PC-3 (cell line): ENCODE measurements at regions not wholly inside any gene's neighbourhood (a gene's known extent, or its start where the extent isn't known, plus 50 kb on each side); places are given as distances from the start of the nearest gene placed in this dataset.

Experiments
- ATAC-seq: fragments of 200-7000 bp; cut with Tn5 transposase; 2 replicates; pipeline ENCODE4 v1.9.1; 2020; ENCODE audit warnings: mild to moderate bottlenecking, moderate library complexity
- BruUV-seq: library from RNA; stranded (reverse); fragments of 400-500 nt; replicated peaks from 2 replicates; lab custom pipeline; 2021; lab: Mats Ljungman, UMichigan
- CTCF ChIA-PET: fragments of 300-600 bp; sonication (Branson Sonifier 250); formaldehyde crosslinking; loops from one replicate; lab custom pipeline; 2022; ENCODE audit warnings: antibody characterized with exemption; lab: Charles Lee
- POLR2A ChIA-PET: fragments of 300-600 bp; sonication (Branson Sonifier 250); formaldehyde crosslinking; loops from one replicate; lab custom pipeline; 2022; ENCODE audit warnings: antibody characterized with exemption; ENCODE audit not compliant: unreplicated experiment; lab: Charles Lee
- DNase-seq: peaks from one replicate; pipeline ENCODE4 v3.0.0-alpha.2; 2015
- H2AFZ ChIP-seq: fragments of 300-600 bp; sonication (generic); 2 replicates; pipeline ENCODE4 v1.6.0; 2016; ENCODE audit warnings: antibody characterized with exemption, low read length
- H3F3A ChIP-seq: fragments of 300-600 bp; sonication (generic); one replicate; pipeline ENCODE4 v1.6.0; 2017; ENCODE audit warnings: antibody characterized with exemption, low read length, control low read depth, mild to moderate bottlenecking; ENCODE audit not compliant: unreplicated experiment
- H3K27ac ChIP-seq: fragments of 300-600 bp; sonication (generic); 2 replicates; pipeline ENCODE4 v1.5.1; 2016; ENCODE audit warnings: mild to moderate bottlenecking, low read length
- H3K27me3 ChIP-seq: fragments of 300-600 bp; sonication (generic); 2 replicates; pipeline ENCODE4 v1.6.1; 2016; ENCODE audit warnings: low read length, mixed read lengths
- H3K36me3 ChIP-seq: fragments of 300-600 bp; sonication (generic); 2 replicates; pipeline ENCODE4 v1.6.1; 2016; ENCODE audit warnings: low read depth, mixed run types, low read length, mixed read lengths
- H3K4me1 ChIP-seq: fragments of 300-600 bp; sonication (generic); 2 replicates; pipeline ENCODE4 v1.5.1; 2016; ENCODE audit warnings: low read length; ENCODE audit not compliant: insufficient read depth
- H3K4me2 ChIP-seq: fragments of 300-600 bp; sonication (generic); 2 replicates; pipeline ENCODE4 v1.6.0; 2016; ENCODE audit warnings: low read length
- H3K4me3 ChIP-seq: fragments of 300-600 bp; sonication (generic); 2 replicates; pipeline ENCODE4 v1.5.1; 2016; ENCODE audit warnings: mild to moderate bottlenecking, low read length, mixed read lengths
- H3K79me2 ChIP-seq: fragments of 300-600 bp; sonication (generic); 2 replicates; pipeline ENCODE4 v1.6.1; 2017; ENCODE audit warnings: low read length, mixed read lengths
- H3K9ac ChIP-seq: fragments of 300-600 bp; sonication (generic); 2 replicates; pipeline ENCODE4 v1.6.0; 2016; ENCODE audit warnings: mild to moderate bottlenecking, low read length
- H3K9me2 ChIP-seq: fragments of 300-600 bp; sonication (generic); replicated peaks from 2 replicates; pipeline ENCODE4 v1.6.1; 2016; ENCODE audit warnings: mixed run types, low read length, mixed read lengths
- H3K9me3 ChIP-seq: fragments of 300-600 bp; sonication (generic); 2 replicates; pipeline ENCODE4 v1.6.1; 2016; ENCODE audit warnings: low read length, mixed read lengths
- H4K20me1 ChIP-seq: fragments of 300-600 bp; sonication (generic); 2 replicates; pipeline ENCODE4 v1.6.1; 2016; ENCODE audit warnings: low read length, mixed read lengths
- EZH2 ChIP-seq: fragments of 300-600 bp; sonication (generic); IDR thresholded peaks from one replicate; pipeline ENCODE4 v1.6.1; 2017; ENCODE audit warnings: antibody characterized with exemption, mild to moderate bottlenecking, low read length; ENCODE audit not compliant: unreplicated experiment
- EZH2phosphoT487 ChIP-seq: fragments of 300-600 bp; sonication (generic); IDR thresholded peaks from 2 replicates; pipeline ENCODE4 v1.6.1; 2018; ENCODE audit warnings: mild to moderate bottlenecking, antibody characterized with exemption, low read length, borderline replicate concordance
- intact Hi-C: fragments of 100-400 bp; cut with micrococcal nuclease; formaldehyde crosslinking; loops from 2 replicates; pipeline ENCODE4 v1.9.0; 2023
- TF ChIP-seq, protein P1 (sequence below): fragments of 300-600 bp; sonication (generic); conservative IDR thresholded peaks from 2 replicates; pipeline ENCODE4 v1.5.1; 2017; ENCODE audit warnings: antibody characterized with exemption, low read depth, mild to moderate bottlenecking, low read length

DNA sequence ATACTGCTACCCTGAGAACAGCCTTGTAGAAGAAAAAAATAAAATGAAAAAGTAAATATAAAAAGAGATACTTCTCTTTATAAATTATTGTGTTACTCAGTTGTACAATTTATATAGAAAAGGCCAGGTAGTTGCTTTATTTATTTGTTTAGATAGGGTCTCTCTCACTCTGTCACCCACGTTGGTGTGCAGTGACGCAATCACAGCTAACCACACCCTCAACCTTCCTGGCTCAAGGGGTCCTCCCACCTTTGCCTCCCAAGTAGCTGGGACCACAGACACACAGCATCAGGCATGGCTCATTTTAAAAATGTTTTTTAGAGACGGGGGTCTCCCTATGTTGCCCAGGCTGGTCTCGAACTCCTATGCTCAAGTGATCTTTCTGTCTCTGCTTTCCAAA lies 175.4 kb upstream of the PZP start:
- Histone ChIP-seq H3K36me3 (no peaks in the 10 kb centered on the region), H3K27me3 (peaks cover 18% of the 10 kb centered on the region), H3K4me3 (no peak overlapping the region), H2AFZ (no peak overlapping the region), H4K20me1 (no peaks in the 10 kb centered on the region), H3K9me3 (no peaks in the 10 kb centered on the region), H3K4me2 (no peak overlapping the region), H3K27ac (no peak overlapping the region), H3K9ac (no peak overlapping the region), H3F3A (no peaks in the 10 kb centered on the region), H3K9me2 (no peaks in the 10 kb centered on the region), H3K79me2 (no peaks in the 10 kb centered on the region), H3K4me1 (no peaks in the 10 kb centered on the region)
- CTCF ChIA-PET, result no interaction called here
- TF ChIP-seq EZH2, result no peak
- no peak for TF ChIP-seq EZH2phosphoT487
- TF ChIP-seq, protein P1, sequence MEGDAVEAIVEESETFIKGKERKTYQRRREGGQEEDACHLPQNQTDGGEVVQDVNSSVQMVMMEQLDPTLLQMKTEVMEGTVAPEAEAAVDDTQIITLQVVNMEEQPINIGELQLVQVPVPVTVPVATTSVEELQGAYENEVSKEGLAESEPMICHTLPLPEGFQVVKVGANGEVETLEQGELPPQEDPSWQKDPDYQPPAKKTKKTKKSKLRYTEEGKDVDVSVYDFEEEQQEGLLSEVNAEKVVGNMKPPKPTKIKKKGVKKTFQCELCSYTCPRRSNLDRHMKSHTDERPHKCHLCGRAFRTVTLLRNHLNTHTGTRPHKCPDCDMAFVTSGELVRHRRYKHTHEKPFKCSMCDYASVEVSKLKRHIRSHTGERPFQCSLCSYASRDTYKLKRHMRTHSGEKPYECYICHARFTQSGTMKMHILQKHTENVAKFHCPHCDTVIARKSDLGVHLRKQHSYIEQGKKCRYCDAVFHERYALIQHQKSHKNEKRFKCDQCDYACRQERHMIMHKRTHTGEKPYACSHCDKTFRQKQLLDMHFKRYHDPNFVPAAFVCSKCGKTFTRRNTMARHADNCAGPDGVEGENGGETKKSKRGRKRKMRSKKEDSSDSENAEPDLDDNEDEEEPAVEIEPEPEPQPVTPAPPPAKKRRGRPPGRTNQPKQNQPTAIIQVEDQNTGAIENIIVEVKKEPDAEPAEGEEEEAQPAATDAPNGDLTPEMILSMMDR, result no peak
- POLR2A ChIA-PET, result no interaction called here
- DNase-seq (no peak), ATAC-seq (no peak)
- no TSS peak for BruUV-seq
- intact Hi-C loops, result no loop called here

DNA sequence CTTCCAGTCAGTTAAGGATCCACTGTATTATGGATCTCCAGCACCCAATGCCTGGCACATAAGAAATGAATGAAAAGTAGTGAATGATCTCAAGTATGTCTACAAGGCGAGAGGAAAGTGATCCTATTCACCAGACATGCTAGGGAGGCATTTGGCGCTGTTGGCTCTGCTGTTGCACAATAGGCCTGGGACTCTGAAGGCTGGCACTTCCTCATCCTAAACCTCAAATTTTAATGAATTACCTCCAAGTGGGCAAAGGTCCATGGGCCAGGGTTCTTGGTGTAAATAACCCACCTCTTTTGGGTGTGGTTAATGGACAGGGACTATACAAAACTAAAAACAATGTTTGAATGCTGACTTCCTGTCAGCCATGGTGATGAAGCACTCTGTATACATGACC lies 173.4 kb upstream of the PZP start:
- no peak overlapping the region for H3K4me2 ChIP-seq
- no peaks in the 10 kb centered on the region for H3K9me3 ChIP-seq
- no peaks in the 10 kb centered on the region for H3K79me2 ChIP-seq
- H3K27ac ChIP-seq, result no peak overlapping the region
- no TSS peak for BruUV-seq
- H3F3A ChIP-seq, result no peaks in the 10 kb centered on the region
- no peak for ATAC-seq
- H3K9me2 ChIP-seq, result no peaks in the 10 kb centered on the region
- peaks cover 15% of the 10 kb centered on the region; the same call in 1 of the 2 replicates for H3K27me3 ChIP-seq
- no peak for DNase-seq
- ChIA-PET POLR2A (no interaction called here), CTCF (no interaction called here)
- H3K36me3 ChIP-seq, result no peaks in the 10 kb centered on the region
- TF ChIP-seq, protein P1, result no peak
- TF ChIP-seq EZH2phosphoT487 (no peak), EZH2 (no peak)
- H2AFZ ChIP-seq, result no peak overlapping the region
- no peak overlapping the region for H3K4me3 ChIP-seq
- H3K9ac ChIP-seq, result no peak overlapping the region
- H4K20me1 ChIP-seq, result no peaks in the 10 kb centered on the region
- no peaks in the 10 kb centered on the region for H3K4me1 ChIP-seq
- intact Hi-C loops, result no loop called here

DNA sequence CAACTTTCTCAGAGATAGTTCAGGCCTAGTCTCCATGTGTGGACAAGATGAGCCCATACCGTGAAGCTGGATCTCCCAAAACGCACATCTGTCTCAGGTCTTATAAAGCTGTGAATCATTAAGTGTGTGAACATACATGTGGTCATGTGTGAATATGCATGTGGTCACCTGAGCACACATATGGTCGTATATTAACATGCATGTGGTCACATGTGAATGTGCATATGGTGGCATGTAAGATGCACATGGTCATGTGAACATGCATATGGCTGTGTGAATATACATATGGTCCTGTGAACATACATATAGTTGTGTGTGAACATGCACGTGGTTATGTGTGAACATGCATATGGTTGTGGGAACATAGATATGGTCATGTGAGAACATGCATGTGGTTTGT lies 172.5 kb upstream of the PZP start:
- H3K4me1 ChIP-seq, result no peaks in the 10 kb centered on the region
- no peaks in the 10 kb centered on the region for H3F3A ChIP-seq
- intact Hi-C loops, result no loop called here
- H3K27ac ChIP-seq, result no peak overlapping the region
- no peaks in the 10 kb centered on the region for H3K9me3 ChIP-seq
- no peaks in the 10 kb centered on the region for H3K9me2 ChIP-seq
- H3K9ac ChIP-seq, result no peak overlapping the region
- TF ChIP-seq EZH2, result no peak
- TF ChIP-seq, protein P1, result no peak
- no peak for TF ChIP-seq EZH2phosphoT487
- ATAC-seq (no peak), DNase-seq (no peak)
- H2AFZ ChIP-seq, result no peak overlapping the region
- no peaks in the 10 kb centered on the region for H3K79me2 ChIP-seq
- no TSS peak for BruUV-seq
- ChIA-PET CTCF (no interaction called here), POLR2A (no interaction called here)
- no peaks in the 10 kb centered on the region for H3K36me3 ChIP-seq
- H3K4me2 ChIP-seq, result no peak overlapping the region
- no peak overlapping the region for H3K4me3 ChIP-seq
- H4K20me1 ChIP-seq, result no peaks in the 10 kb centered on the region
- peaks cover 20% of the 10 kb centered on the region for H3K27me3 ChIP-seq
